Esophagus (tissue), 2 donors: ENCODE measurements at regions not wholly inside any gene's neighbourhood (a gene's known extent, or its start where the extent isn't known, plus 50 kb on each side); places are given as distances from the start of the nearest gene placed in this dataset.

ENCODE experiments used
- H3K27ac ChIP-seq, 2 donors: one replicate each; pipeline ENCODE4 v1.5.1; 2013; ENCODE audit warnings: low read depth in 2 of 2, mild to moderate bottlenecking in 2 of 2, inconsistent platforms in 1 of 2, low read length in 1 of 2, moderate library complexity in 1 of 2
- H3K27me3 ChIP-seq, 2 donors: one replicate each; pipeline ENCODE4 v1.6.1; 2013; ENCODE audit warnings: low read length in 2 of 2, control low read depth in 1 of 2, mild to moderate bottlenecking in 1 of 2; ENCODE audit not compliant: insufficient read depth in 2 of 2, control insufficient read depth in 1 of 2
- H3K36me3 ChIP-seq, 2 donors: one replicate each; pipeline ENCODE4 v1.6.1; 2013; ENCODE audit warnings: low read length in 1 of 2; ENCODE audit not compliant: control insufficient read depth in 2 of 2, insufficient read depth in 2 of 2
- H3K4me1 ChIP-seq, 2 donors: one replicate each; pipeline ENCODE4 v1.6.1; 2013; ENCODE audit warnings: low read length in 1 of 2; ENCODE audit not compliant: control insufficient read depth in 2 of 2, insufficient read depth in 2 of 2
- H3K4me3 ChIP-seq, 2 donors: one replicate each; pipeline ENCODE4 v1.5.1; 2013; ENCODE audit warnings: low read length in 2 of 2, mild to moderate bottlenecking in 2 of 2, low read depth in 1 of 2, moderate library complexity in 1 of 2
- H3K9me3 ChIP-seq, 2 donors: one replicate each; pipeline ENCODE4 v1.6.1; 2013; ENCODE audit warnings: mild to moderate bottlenecking in 2 of 2, low read depth in 1 of 2, low read length in 1 of 2, moderate library complexity in 1 of 2; ENCODE audit not compliant: control insufficient read depth in 2 of 2, insufficient read depth in 1 of 2
- WGBS, 2 donors: extraction: QIAGEN DNeasy Blood & Tissue Kit; methylation state at CpG; one replicate each; pipeline ENCODE4 v1.1.7; 2013; 5-methylcytosine and 5-hydroxymethylcytosine counted together
- donor health status: healthy with polysubstance abuse.
- donor health status: Bipolar disorder and iron deficiency.

- Histone ChIP-seq H3K4me3 (no peak overlapping the region), H3K36me3 (no peaks in the 10 kb centered on the region), H3K27me3 (no peaks in the 10 kb centered on the region), H3K4me1 (no peaks in the 10 kb centered on the region), H3K9me3 (no peaks in the 10 kb centered on the region), H3K27ac (no peak overlapping the region)
- 73 to 80% methylated on average over 3 of the region's 3 CpGs for WGBS, 2 donors
Measured at GRCh38 chr2:215811003-215811402, 202.3 kb downstream of the MREG start.

DNA sequence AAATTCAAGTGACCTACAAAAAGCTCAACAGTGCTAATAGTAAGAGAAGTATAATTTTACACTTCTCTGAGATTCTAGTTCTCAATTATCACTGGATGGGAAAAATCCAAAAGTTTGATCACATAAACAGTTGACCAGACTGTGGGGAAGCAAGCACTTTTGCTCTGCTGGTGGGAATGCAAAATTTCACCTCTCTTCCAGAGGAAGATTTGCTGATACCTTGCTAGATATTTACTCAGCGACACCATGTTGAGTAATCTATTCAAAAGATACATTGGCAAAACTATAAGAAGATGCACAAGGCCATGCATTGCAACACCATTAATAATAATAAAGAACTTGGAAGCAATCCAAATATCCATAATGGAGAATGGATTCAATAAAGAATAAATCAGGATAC, 204.4 kb downstream of the MREG start:
- Histone ChIP-seq H3K36me3 (no peaks in the 10 kb centered on the region), H3K27me3 (no peaks in the 10 kb centered on the region), H3K4me3 (no peak overlapping the region), H3K4me1 (no peaks in the 10 kb centered on the region), H3K27ac (no peak overlapping the region), H3K9me3 (no peaks in the 10 kb centered on the region)
- 84 to 88% methylated on average over 1 of the region's 1 CpG for WGBS, 2 donors

DNA sequence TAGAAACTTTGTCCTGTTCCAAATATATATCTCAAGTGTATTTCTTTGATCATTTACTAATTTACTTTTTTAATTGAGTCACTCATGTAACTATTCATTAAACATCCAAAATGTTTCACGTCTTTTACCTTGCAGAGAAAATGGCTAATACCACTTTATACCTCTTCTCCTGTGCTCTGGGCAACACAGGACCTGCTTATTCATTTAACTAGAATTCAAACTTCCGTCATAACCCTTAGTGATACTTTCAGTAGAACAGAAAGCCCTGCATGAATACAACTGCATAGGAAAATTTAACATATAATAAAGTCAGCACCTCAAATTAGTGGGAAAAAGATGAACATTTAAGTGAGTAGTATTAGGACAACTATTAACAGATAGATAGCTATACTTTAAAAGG, 205.2 kb downstream of the MREG start:
- H3K27ac ChIP-seq: no peak overlapping the region
- no peaks in the 10 kb centered on the region for H3K9me3 ChIP-seq
- 82 to 86% methylated on average over 2 of the region's 2 CpGs for WGBS, 2 donors
- H3K27me3 ChIP-seq: no peaks in the 10 kb centered on the region
- H3K4me1 ChIP-seq: no peaks in the 10 kb centered on the region
- H3K36me3 ChIP-seq: no peaks in the 10 kb centered on the region
- H3K4me3 ChIP-seq: no peak overlapping the region

DNA sequence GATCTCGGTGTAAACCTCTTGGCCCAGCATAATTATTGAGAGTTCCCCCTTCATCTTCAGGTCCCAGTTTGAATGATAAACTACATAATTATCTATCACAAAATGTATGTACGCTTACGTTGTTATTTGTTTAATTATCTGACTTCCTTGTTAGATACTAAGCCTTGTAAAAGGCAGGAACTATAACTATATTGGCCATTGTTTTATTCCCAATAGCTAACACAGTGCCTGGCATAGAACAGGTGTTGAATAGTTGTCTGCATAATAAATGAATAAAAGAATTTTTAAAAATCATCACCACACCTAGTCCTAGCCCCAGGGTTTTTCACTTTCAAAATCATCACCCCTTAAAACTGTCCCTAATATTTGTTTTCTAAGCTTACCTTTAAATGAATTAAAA, 207.9 kb downstream of the MREG start:
- no peaks in the 10 kb centered on the region for H3K27me3 ChIP-seq
- WGBS, 2 donors: 74 to 88% methylated on average over 3 of the region's 3 CpGs
- H3K4me1 ChIP-seq: no peaks in the 10 kb centered on the region
- H3K36me3 ChIP-seq: no peaks in the 10 kb centered on the region
- H3K9me3 ChIP-seq: no peaks in the 10 kb centered on the region
- H3K27ac ChIP-seq: no peak overlapping the region
- H3K4me3 ChIP-seq: no peak overlapping the region

GRCh38 chr2:215803150-215803549, 210.2 kb downstream of the MREG start:
- Histone ChIP-seq H3K27ac (no peak overlapping the region), H3K36me3 (no peaks in the 10 kb centered on the region), H3K9me3 (no peaks in the 10 kb centered on the region), H3K27me3 (no peaks in the 10 kb centered on the region), H3K4me3 (no peak overlapping the region), H3K4me1 (no peaks in the 10 kb centered on the region)

- WGBS, 2 donors: 97 to 98% methylated on average over 1 of the region's 1 CpG
- Histone ChIP-seq H3K36me3 (no peaks in the 10 kb centered on the region), H3K4me3 (no peak overlapping the region), H3K9me3 (no peaks in the 10 kb centered on the region), H3K27me3 (no peaks in the 10 kb centered on the region), H3K27ac (no peak overlapping the region), H3K4me1 (no peaks in the 10 kb centered on the region)
Measured at GRCh38 chr2:215799194-215799593, 214.2 kb downstream of the MREG start.

GRCh38 chr2:215797676-215798075, 215.7 kb downstream of the MREG start:
- no peak overlapping the region for H3K4me3 ChIP-seq
- H3K27me3 ChIP-seq: no peaks in the 10 kb centered on the region
- 44 to 54% methylated on average over 2 of the region's 2 CpGs for WGBS, 2 donors
- H3K36me3 ChIP-seq: no peaks in the 10 kb centered on the region
- no peaks in the 10 kb centered on the region for H3K9me3 ChIP-seq
- H3K4me1 ChIP-seq: no peaks in the 10 kb centered on the region
- no peak overlapping the region for H3K27ac ChIP-seq

DNA sequence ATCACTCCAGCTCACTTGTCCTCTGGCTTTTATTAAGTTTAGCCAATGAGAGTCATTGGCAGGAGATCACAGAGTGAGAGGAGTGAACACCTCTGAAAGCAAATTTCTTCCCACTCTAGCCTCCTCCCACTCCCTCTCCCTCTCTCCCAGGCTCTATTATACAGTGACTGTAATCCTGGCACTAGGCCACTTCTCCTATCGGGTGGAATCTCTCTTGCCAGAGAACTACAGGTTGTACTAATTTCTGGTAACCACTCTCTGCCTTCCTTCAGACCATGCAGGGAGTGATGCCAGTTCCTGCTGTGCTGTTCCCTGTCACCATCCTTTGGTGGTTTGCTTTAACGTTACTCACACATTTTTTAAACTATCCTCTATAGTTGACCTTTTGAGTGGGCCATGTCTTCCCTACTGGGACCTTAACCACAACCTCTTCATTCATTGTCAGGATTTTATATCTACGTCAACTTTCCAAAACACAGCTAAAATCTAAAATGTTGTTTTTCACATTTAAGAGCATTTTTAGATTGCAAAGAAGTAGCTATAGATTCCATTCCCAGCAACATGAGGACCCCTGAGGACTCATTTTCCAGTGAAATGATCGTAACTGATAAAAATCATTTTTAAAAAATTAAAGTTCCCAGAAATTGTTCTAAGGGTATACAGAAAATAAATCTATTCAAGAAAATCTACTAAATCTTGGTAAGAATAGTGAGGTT, 217.1 kb downstream of the MREG start:
- 57 to 61% methylated on average over 4 of the region's 4 CpGs for WGBS, 2 donors
- no peaks in the 10 kb centered on the region for H3K36me3 ChIP-seq

GRCh38 chr2:215794829-215795546, 218.4 kb downstream of the MREG start:
- Histone ChIP-seq H3K36me3 (no peaks in the 10 kb centered on the region), H3K27me3 (no peaks in the 10 kb centered on the region), H3K4me1 (no peaks in the 10 kb centered on the region), H3K4me3 (no peak overlapping the region), H3K27ac (no peak overlapping the region), H3K9me3 (no peaks in the 10 kb centered on the region)
- 82 to 83% methylated on average over 5 of the region's 5 CpGs for WGBS, 2 donors

More for the DNA sequence above, 217.1 kb downstream of the MREG start:
- Histone ChIP-seq H3K27me3 (no peaks in the 10 kb centered on the region), H3K4me1 (no peaks in the 10 kb centered on the region), H3K27ac (peak overlapping the region in 1 of 2 donors; percentile 1), H3K4me3 (no peak overlapping the region), H3K9me3 (no peaks in the 10 kb centered on the region)
